Epithelial cell of proximal tubule (primary cell): ENCODE measurements at regions not wholly inside any gene's neighbourhood (a gene's known extent, or its start where the extent isn't known, plus 50 kb on each side); places are given as distances from the start of the nearest gene placed in this dataset.
A peak's percentile ranks its signal among the peaks of the same experiment; 100 is the strongest.

Experiments used
- DNase-seq: peaks from one replicate; pipeline ENCODE4 v3.0.0-alpha.2; 2011; ENCODE audit warnings: low read depth
- H3K4me3 ChIP-seq: 2 replicates; pipeline ENCODE4 v1.5.1; 2011; ENCODE audit warnings: low read depth, mild to moderate bottlenecking, low read length
- CTCF ChIP-seq: conservative IDR thresholded peaks from 2 replicates; pipeline ENCODE4 v1.5.1; 2012; ENCODE audit warnings: low read depth, mild to moderate bottlenecking, low read length

- no peak for TF ChIP-seq CTCF
- H3K4me3 ChIP-seq: no peak overlapping the region
- DNase-seq: no peak
These were observed 595.9 kb upstream of the MEF2C start for GRCh38 chr5:89478851-89479250.

GRCh38 chr5:89473196-89473595 lies 590.2 kb upstream of the MEF2C start:
- no peak overlapping the region for H3K4me3 ChIP-seq
- no peak for TF ChIP-seq CTCF
- no peak for DNase-seq

- no peak overlapping the region for H3K4me3 ChIP-seq
- DNase-seq: no peak
- no peak for TF ChIP-seq CTCF
These were observed 588.6 kb upstream of the MEF2C start for GRCh38 chr5:89471541-89471940.

GRCh38 chr5:89471115-89471514 lies 588.1 kb upstream of the MEF2C start:
- H3K4me3 ChIP-seq: no peak overlapping the region
- no peak for TF ChIP-seq CTCF
- no peak for DNase-seq

GRCh38 chr5:89470658-89471057 lies 587.7 kb upstream of the MEF2C start:
- H3K4me3 ChIP-seq: no peak overlapping the region
- DNase-seq: no peak
- no peak for TF ChIP-seq CTCF

- DNase-seq: no peak
- H3K4me3 ChIP-seq: no peak overlapping the region
- TF ChIP-seq CTCF: no peak
These were observed 575.3 kb upstream of the MEF2C start for GRCh38 chr5:89458332-89458656.

- no peak for TF ChIP-seq CTCF
- peak; percentile 35 for DNase-seq
- H3K4me3 ChIP-seq: no peak overlapping the region
These were observed 574.7 kb upstream of the MEF2C start for GRCh38 chr5:89457411-89458331.
